ENCODE measurements at regions not wholly inside any gene's neighbourhood (a gene's known extent, or its start where the extent isn't known, plus 50 kb on each side); places are given as distances from the start of the nearest gene placed in this dataset.

GRCh38 chr2:67085146-67085545 is 312.0 kb upstream of the ETAA1 start:
- Histone ChIP-seq H3K9me3 (ENCODE audit: control extremely low read depth in 1 of 3, control insufficient read depth in 2 of 3, insufficient read depth in 1 of 3, low read length in 2 of 3) (no peaks in the 10 kb centered on the region), H3K27me3 (replicated peaks in 1 of 4; ENCODE audit: control extremely low read depth in 1 of 4, control insufficient read depth in 3 of 4, insufficient read depth in 4 of 4, low read length in 3 of 4) (no peaks in the 10 kb centered on the region), H3K4me3 (ENCODE audit: control extremely low read depth in 1 of 5, extremely low read depth in 1 of 5, insufficient read depth in 1 of 5, low read depth in 2 of 5, low read length in 4 of 5) (no peak overlapping the region), H2AFZ (ENCODE audit: insufficient read depth, low read depth, low read length, poor library complexity, severe bottlenecking) (no peak overlapping the region), H3K4me1 (ENCODE audit: control insufficient read depth in 2 of 2, insufficient read depth in 2 of 2, low read length in 2 of 2) (no peaks in the 10 kb centered on the region), H3K79me2 (ENCODE audit: control insufficient read depth, insufficient read depth, low read length) (no peaks in the 10 kb centered on the region), H3K9ac (ENCODE audit: low read length) (no peak overlapping the region), H3K4me2 (replicated peaks; ENCODE audit: low read depth, low read length, poor library complexity, severe bottlenecking) (no peak overlapping the region), H3K27ac (ENCODE audit: low read length in 2 of 2) (no peak overlapping the region), H3K36me3 (replicated peaks in 1 of 2; ENCODE audit: control extremely low read depth in 1 of 2, control insufficient read depth in 1 of 2, extremely low read depth in 1 of 2, insufficient read depth in 2 of 2, low read length in 1 of 2) (no peaks in the 10 kb centered on the region), H4K20me1 (ENCODE audit: control insufficient read depth, insufficient read depth, low read length, poor library complexity, severe bottlenecking) (no peaks in the 10 kb centered on the region)
- Mint-ChIP-seq H3K9me3 (ENCODE audit: insufficient read depth) (peaks cover 2% of the 10 kb centered on the region), H3K27ac (no peak overlapping the region), H3K4me3 (no peak overlapping the region), H3K4me1 (no peaks in the 10 kb centered on the region), H3K27me3 (no peaks in the 10 kb centered on the region)
- CTCF ChIA-PET: interaction anchor here (0.6 kb wide), 1 partner anchor 535 kb away, joined by 3 read pairs; no protein-coding TSS in a partner anchor
- DNase-seq (no peak), ATAC-seq (ENCODE audit: low read depth) (no peak)
- no peak for TF ChIP-seq EZH2 (IDR thresholded peaks at IDR 0.05; ENCODE audit: borderline replicate concordance, insufficient read depth, low read depth, low read length, poor library complexity, severe bottlenecking)
- no peak for TF ChIP-seq CTCF (IDR thresholded peaks at IDR 0.05)
- POLR2A ChIA-PET: no interaction called here
- WGBS (ENCODE audit: insufficient coverage): 90% methylated on average over 1 of the region's 4 CpGs
- intact Hi-C loops (cut with micrococcal nuclease): no loop called here

GRCh38 chr2:67091681-67092080 is 305.5 kb upstream of the ETAA1 start:
- H4K20me1 ChIP-seq (ENCODE audit: control insufficient read depth, insufficient read depth, low read length, poor library complexity, severe bottlenecking): no peaks in the 10 kb centered on the region
- Mint-ChIP-seq H3K4me1 (no peaks in the 10 kb centered on the region), H3K9me3 (ENCODE audit: insufficient read depth) (no peaks in the 10 kb centered on the region), H3K4me3 (no peak overlapping the region), H3K27ac (no peak overlapping the region), H3K27me3 (no peaks in the 10 kb centered on the region)
- no peak overlapping the region for H3K9ac ChIP-seq (ENCODE audit: low read length)
- no peaks in the 10 kb centered on the region for H3K4me1 ChIP-seq (ENCODE audit: control insufficient read depth in 2 of 2, insufficient read depth in 2 of 2, low read length in 2 of 2)
- H3K27me3 ChIP-seq (replicated peaks in 1 of 4; ENCODE audit: control extremely low read depth in 1 of 4, control insufficient read depth in 3 of 4, insufficient read depth in 4 of 4, low read length in 3 of 4): no peaks in the 10 kb centered on the region
- no peak overlapping the region for H3K4me3 ChIP-seq (ENCODE audit: control extremely low read depth in 1 of 5, extremely low read depth in 1 of 5, insufficient read depth in 1 of 5, low read depth in 2 of 5, low read length in 4 of 5)
- intact Hi-C loops (cut with micrococcal nuclease): no loop called here
- H3K27ac ChIP-seq (ENCODE audit: low read length in 2 of 2): no peak overlapping the region
- no peaks in the 10 kb centered on the region for H3K9me3 ChIP-seq (ENCODE audit: control extremely low read depth in 1 of 3, control insufficient read depth in 2 of 3, insufficient read depth in 1 of 3, low read length in 2 of 3)
- TF ChIP-seq EZH2 (IDR thresholded peaks at IDR 0.05; ENCODE audit: borderline replicate concordance, insufficient read depth, low read depth, low read length, poor library complexity, severe bottlenecking) (no peak), CTCF (IDR thresholded peaks at IDR 0.05) (no peak)
- ChIA-PET POLR2A (no interaction called here), CTCF (no interaction called here)
- H3K36me3 ChIP-seq (replicated peaks in 1 of 2; ENCODE audit: control extremely low read depth in 1 of 2, control insufficient read depth in 1 of 2, extremely low read depth in 1 of 2, insufficient read depth in 2 of 2, low read length in 1 of 2): no peaks in the 10 kb centered on the region
- no peak for DNase-seq
- no peak for ATAC-seq (ENCODE audit: low read depth)
- H3K4me2 ChIP-seq (replicated peaks; ENCODE audit: low read depth, low read length, poor library complexity, severe bottlenecking): no peak overlapping the region
- H3K79me2 ChIP-seq (ENCODE audit: control insufficient read depth, insufficient read depth, low read length): no peaks in the 10 kb centered on the region
- no peak overlapping the region for H2AFZ ChIP-seq (ENCODE audit: insufficient read depth, low read depth, low read length, poor library complexity, severe bottlenecking)
